Nephron progenitor cell (in vitro differentiated cells): ENCODE measurements at regions not wholly inside any gene's neighbourhood (a gene's known extent, or its start where the extent isn't known, plus 50 kb on each side); places are given as distances from the start of the nearest gene placed in this dataset.

Source experiments
- DNase-seq: peaks from one replicate; pipeline ENCODE4 v3.0.0; 2021
- H3K27ac Mint-ChIP-seq: 2 replicates; pipeline ENCODE4 v1.8.0; 2021; ENCODE audit warnings: mild to moderate bottlenecking, moderate library complexity, mixed read lengths
- H3K27me3 Mint-ChIP-seq: 2 replicates; pipeline ENCODE4 v1.8.0; 2021; ENCODE audit warnings: mild to moderate bottlenecking, low read depth, mixed read lengths; ENCODE audit not compliant: poor library complexity
- H3K36me3 Mint-ChIP-seq: 2 replicates; pipeline ENCODE4 v1.8.0; 2021; ENCODE audit warnings: low read depth, mixed read lengths
- H3K4me1 Mint-ChIP-seq: 2 replicates; pipeline ENCODE4 v1.8.0; 2021; ENCODE audit warnings: mixed read lengths
- H3K4me3 Mint-ChIP-seq: 2 replicates; pipeline ENCODE4 v1.8.0; 2021; ENCODE audit warnings: mild to moderate bottlenecking, moderate library complexity, mixed read lengths
- H3K9me3 Mint-ChIP-seq: 2 replicates; pipeline ENCODE4 v1.8.0; 2021; ENCODE audit warnings: mild to moderate bottlenecking, moderate library complexity, mixed read lengths
- TF ChIP-seq, protein P1 (sequence below): fragments of 200-600 bp; sonication (generic); IDR thresholded peaks from 2 replicates; pipeline ENCODE4 v1.5.0; 2021; ENCODE audit warnings: antibody characterized with exemption

DNA sequence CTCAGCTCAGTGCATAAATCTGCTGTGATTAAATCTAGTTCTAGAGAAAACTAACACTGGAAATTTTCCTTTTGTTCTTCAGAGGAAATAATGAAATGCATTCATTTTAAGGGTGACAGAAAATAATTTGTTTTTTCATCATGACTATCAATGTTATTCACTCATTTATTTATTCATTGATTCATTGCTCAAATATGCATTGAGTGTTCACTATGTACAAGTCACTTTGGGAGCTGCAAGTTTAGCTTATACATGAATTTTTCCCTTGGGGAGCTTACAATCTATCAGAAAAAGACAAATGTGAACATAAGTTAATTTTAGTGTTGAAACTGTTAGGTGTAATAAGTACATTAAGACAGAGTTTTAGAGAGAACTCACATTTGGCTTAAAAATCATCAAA is 897.8 kb downstream of the CENPC start:
- Mint-ChIP-seq H3K27ac (no peak overlapping the region), H3K36me3 (no peaks in the 10 kb centered on the region), H3K4me1 (no peaks in the 10 kb centered on the region)

DNA sequence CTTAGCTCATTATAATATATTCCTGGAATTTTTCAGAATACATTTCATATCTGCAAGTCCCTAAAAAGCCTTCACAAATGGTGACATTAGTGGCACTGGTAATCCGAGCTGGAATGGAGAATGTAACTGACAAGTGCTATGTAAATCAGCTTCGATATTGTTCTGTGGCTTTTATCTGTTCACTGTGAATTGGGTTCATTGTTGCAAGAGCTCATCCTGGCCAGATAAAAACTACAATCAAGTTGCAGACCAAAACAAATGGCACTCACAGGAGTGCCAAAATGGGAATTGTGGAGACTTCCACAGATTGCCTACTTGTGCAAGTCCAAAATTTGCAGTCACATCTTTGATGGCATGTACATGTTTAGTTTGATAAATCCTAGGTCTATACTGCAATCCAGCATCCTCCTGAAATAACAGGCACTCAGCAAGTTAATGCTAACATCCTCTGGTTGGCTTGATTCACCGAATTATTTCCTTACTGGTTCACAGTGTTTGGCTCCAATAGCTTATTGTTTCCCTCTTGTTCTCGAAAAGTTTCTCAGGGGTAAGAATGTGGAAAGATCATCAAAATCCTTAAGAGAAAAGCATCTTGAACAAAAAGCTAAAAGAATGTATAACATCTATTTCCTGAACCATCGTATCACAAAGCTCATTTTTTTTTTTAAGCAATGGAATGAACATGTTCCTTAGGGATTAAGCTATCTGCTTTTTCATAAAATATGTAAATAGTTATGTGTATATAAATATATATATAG is 904.9 kb downstream of the CENPC start:
- Mint-ChIP-seq H3K27me3 (no peaks in the 10 kb centered on the region), H3K4me3 (no peak overlapping the region), H3K9me3 (no peaks in the 10 kb centered on the region), H3K4me1 (no peaks in the 10 kb centered on the region), H3K36me3 (no peaks in the 10 kb centered on the region), H3K27ac (no peak overlapping the region)
- TF ChIP-seq, protein P1, sequence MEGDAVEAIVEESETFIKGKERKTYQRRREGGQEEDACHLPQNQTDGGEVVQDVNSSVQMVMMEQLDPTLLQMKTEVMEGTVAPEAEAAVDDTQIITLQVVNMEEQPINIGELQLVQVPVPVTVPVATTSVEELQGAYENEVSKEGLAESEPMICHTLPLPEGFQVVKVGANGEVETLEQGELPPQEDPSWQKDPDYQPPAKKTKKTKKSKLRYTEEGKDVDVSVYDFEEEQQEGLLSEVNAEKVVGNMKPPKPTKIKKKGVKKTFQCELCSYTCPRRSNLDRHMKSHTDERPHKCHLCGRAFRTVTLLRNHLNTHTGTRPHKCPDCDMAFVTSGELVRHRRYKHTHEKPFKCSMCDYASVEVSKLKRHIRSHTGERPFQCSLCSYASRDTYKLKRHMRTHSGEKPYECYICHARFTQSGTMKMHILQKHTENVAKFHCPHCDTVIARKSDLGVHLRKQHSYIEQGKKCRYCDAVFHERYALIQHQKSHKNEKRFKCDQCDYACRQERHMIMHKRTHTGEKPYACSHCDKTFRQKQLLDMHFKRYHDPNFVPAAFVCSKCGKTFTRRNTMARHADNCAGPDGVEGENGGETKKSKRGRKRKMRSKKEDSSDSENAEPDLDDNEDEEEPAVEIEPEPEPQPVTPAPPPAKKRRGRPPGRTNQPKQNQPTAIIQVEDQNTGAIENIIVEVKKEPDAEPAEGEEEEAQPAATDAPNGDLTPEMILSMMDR: no peak
- no peak for DNase-seq

More for the DNA sequence above, 897.8 kb downstream of the CENPC start:
- no peaks in the 10 kb centered on the region for H3K27me3 Mint-ChIP-seq
- TF ChIP-seq, protein P1: no peak
- H3K9me3 Mint-ChIP-seq: no peaks in the 10 kb centered on the region
- DNase-seq: no peak
- no peak overlapping the region for H3K4me3 Mint-ChIP-seq

DNA sequence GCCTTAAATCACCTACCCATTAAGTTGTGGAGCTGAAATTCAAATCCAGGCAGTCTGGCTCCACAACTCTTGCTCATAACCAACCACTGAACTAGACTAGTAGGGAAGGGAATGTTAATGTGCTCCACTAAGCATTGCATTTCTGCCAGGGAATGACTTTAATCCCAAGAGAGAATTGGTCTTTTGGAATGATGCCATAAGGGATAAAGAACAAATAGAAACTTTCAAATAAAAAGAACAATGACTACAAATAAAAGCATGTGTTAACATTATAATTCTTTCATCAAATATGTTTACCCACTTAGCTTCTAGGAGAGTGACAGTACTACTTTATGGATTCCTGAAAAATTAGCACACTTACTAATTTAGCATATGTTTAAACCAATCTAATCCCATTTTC is 905.9 kb downstream of the CENPC start:
- Mint-ChIP-seq H3K27ac (no peak overlapping the region), H3K27me3 (no peaks in the 10 kb centered on the region), H3K4me3 (no peak overlapping the region), H3K9me3 (no peaks in the 10 kb centered on the region), H3K4me1 (no peaks in the 10 kb centered on the region), H3K36me3 (no peaks in the 10 kb centered on the region)
- no peak for DNase-seq
- TF ChIP-seq, protein P1: no peak

DNA sequence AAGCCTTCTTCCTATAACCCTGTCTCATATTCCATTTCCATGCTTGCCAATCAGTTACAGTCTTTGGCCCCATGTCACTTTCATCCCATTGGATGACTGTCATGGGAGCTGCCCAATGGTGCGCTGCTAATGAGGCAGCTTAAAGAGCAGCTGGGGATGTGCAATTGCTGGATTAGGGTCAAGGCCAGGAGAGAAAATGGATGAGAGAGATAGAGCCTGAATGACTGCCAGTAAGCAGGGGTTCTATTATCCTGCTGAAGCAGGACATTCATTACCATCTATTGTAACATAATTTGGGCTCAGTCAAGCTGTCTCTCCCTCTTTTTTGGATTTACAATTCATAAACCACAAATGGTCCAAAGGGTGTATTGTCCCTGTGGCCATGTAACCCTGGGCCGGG is 909.0 kb downstream of the CENPC start:
- TF ChIP-seq, protein P1: no peak
- Mint-ChIP-seq H3K4me1 (no peaks in the 10 kb centered on the region), H3K27me3 (no peaks in the 10 kb centered on the region), H3K4me3 (no peak overlapping the region), H3K36me3 (no peaks in the 10 kb centered on the region), H3K27ac (no peak overlapping the region), H3K9me3 (no peaks in the 10 kb centered on the region)
- DNase-seq: no peak

DNA sequence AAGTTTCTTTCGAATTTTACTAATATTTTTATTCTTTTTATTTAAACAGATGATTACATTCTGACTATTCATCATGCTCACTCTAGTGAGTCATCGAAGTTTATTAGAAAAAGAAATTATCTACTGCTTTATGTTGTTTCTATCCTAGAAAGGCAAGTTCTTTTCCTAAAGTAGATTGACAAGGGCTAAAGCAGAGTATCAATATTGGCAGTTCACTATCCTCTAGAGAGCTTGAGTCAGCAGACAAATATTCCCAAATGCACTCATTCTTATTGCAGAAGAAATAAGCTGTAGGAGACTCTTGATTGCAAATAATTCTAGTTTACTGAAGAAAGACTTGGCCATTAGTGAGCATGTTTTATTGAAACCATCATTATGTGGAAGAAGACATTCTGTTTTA is 911.8 kb downstream of the CENPC start:
- Mint-ChIP-seq H3K4me3 (no peak overlapping the region), H3K9me3 (no peaks in the 10 kb centered on the region), H3K4me1 (no peaks in the 10 kb centered on the region), H3K36me3 (no peaks in the 10 kb centered on the region), H3K27ac (no peak overlapping the region), H3K27me3 (no peaks in the 10 kb centered on the region)
- TF ChIP-seq, protein P1: no peak
- no peak for DNase-seq

DNA sequence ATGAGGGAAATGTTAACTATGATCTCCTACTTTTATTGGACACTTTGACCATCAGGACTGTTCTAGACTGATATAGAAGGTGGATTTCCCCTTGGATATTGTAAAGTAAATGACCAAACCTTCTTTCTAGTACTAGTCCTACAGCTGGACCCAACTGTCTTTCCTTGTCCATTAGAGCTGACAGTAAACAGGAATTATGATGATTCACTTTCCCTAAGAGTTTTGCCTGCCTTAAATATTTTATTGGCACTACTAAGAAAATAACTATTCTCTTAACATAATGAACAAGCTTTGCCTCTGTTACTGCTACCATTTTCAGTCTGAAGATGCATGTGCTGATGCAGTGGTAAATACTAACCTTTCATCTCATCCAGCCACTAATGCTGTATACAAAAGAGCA is 915.4 kb downstream of the CENPC start:
- H3K27ac Mint-ChIP-seq: no peak overlapping the region
- no peaks in the 10 kb centered on the region for H3K9me3 Mint-ChIP-seq
- no peaks in the 10 kb centered on the region for H3K27me3 Mint-ChIP-seq
- no peaks in the 10 kb centered on the region for H3K36me3 Mint-ChIP-seq
- TF ChIP-seq, protein P1: no peak
- H3K4me1 Mint-ChIP-seq: no peaks in the 10 kb centered on the region
- H3K4me3 Mint-ChIP-seq: no peak overlapping the region
- no peak for DNase-seq
